SK-N-SH treated with all-trans-retinoic acid at 6 μM for 48 hours (cell line): ENCODE measurements at regions not wholly inside any gene's neighbourhood (a gene's known extent, or its start where the extent isn't known, plus 50 kb on each side); places are given as distances from the start of the nearest gene placed in this dataset.

Experiments
- ATAC-seq: fragments of 200-7000 bp; cut with Tn5 transposase; 3 replicates; pipeline ENCODE4 v1.9.1; 2020; ENCODE audit warnings: mild to moderate bottlenecking, moderate library complexity
- BACH2 ChIP-seq: fragments of 250-450 bp; sonication (Bioruptor Pico); IDR thresholded peaks from 2 replicates; pipeline ENCODE4 v1.9.0; 2021; ENCODE audit warnings: mild to moderate bottlenecking, borderline replicate concordance
- CSDC2 ChIP-seq: fragments of 250-450 bp; sonication (Bioruptor Pico); IDR thresholded peaks from 2 replicates; pipeline ENCODE4 v1.5.0; 2020; ENCODE audit warnings: mild to moderate bottlenecking, moderate library complexity
- ESRRG ChIP-seq: fragments of 250-450 bp; sonication (Bioruptor Pico); IDR thresholded peaks from 2 replicates; pipeline ENCODE4 v1.6.1; 2021; ENCODE audit warnings: mild to moderate bottlenecking
- GLIS3 ChIP-seq: fragments of 250-450 bp; sonication (Bioruptor Pico); IDR thresholded peaks from 2 replicates; pipeline ENCODE4 v1.5.0; 2020; ENCODE audit warnings: mild to moderate bottlenecking, moderate library complexity
- OSR1 ChIP-seq: fragments of 250-450 bp; sonication (Bioruptor Pico); IDR thresholded peaks from 2 replicates; pipeline ENCODE4 v1.8.0; 2022; ENCODE audit warnings: moderate library complexity, mild to moderate bottlenecking, inconsistent platforms
- POU6F1 ChIP-seq: fragments of 250-450 bp; sonication (Bioruptor Pico); IDR thresholded peaks from 2 replicates; pipeline ENCODE4 v1.8.0; 2021; ENCODE audit warnings: low read depth, mild to moderate bottlenecking, moderate library complexity, borderline replicate concordance
- PPARA ChIP-seq: fragments of 250-450 bp; sonication (Bioruptor Pico); IDR thresholded peaks from 2 replicates; pipeline ENCODE4 v1.5.0; 2020; ENCODE audit warnings: mild to moderate bottlenecking, borderline replicate concordance
- RARB ChIP-seq: fragments of 250-450 bp; sonication (Bioruptor Pico); IDR thresholded peaks from 2 replicates; pipeline ENCODE4 v1.8.0; 2021; ENCODE audit warnings: mild to moderate bottlenecking, moderate library complexity
- SNAI2 ChIP-seq: fragments of 250-450 bp; sonication (Bioruptor Pico); IDR thresholded peaks from 2 replicates; pipeline ENCODE4 v1.5.0; 2020; ENCODE audit warnings: mild to moderate bottlenecking, moderate library complexity
- TCF4 ChIP-seq: fragments of 250-450 bp; sonication (Bioruptor Pico); IDR thresholded peaks from 2 replicates; pipeline ENCODE4 v1.8.0; 2021; ENCODE audit warnings: mild to moderate bottlenecking, moderate library complexity, borderline replicate concordance
- ZC3H10 ChIP-seq: fragments of 250-450 bp; sonication (Bioruptor Pico); IDR thresholded peaks from 2 replicates; pipeline ENCODE4 v1.5.1; 2021; ENCODE audit warnings: mild to moderate bottlenecking, moderate library complexity
- ZFP3 ChIP-seq: fragments of 250-450 bp; sonication (Bioruptor Pico); IDR thresholded peaks from 2 replicates; pipeline ENCODE4 v1.5.0; 2020; ENCODE audit warnings: mild to moderate bottlenecking, moderate library complexity
- ZFP30 ChIP-seq: fragments of 450-650 bp; formaldehyde crosslinking; IDR thresholded peaks from 2 replicates; pipeline ENCODE4 v1.5.0; 2022; ENCODE audit warnings: mild to moderate bottlenecking, moderate library complexity
- ZNF565 ChIP-seq: fragments of 450-650 bp; formaldehyde crosslinking; conservative IDR thresholded peaks from 2 replicates; pipeline ENCODE4 v1.5.0; 2020; ENCODE audit warnings: low read depth, mild to moderate bottlenecking, moderate library complexity
- ZNF70 ChIP-seq: fragments of 450-650 bp; formaldehyde crosslinking; IDR thresholded peaks from 2 replicates; pipeline ENCODE4 v1.5.0; 2020; ENCODE audit warnings: mild to moderate bottlenecking, moderate library complexity
- ZNF8 ChIP-seq: fragments of 450-650 bp; formaldehyde crosslinking; IDR thresholded peaks from 2 replicates; pipeline ENCODE4 v1.5.0; 2020; ENCODE audit warnings: mild to moderate bottlenecking, moderate library complexity
- TF ChIP-seq, protein P1 (sequence below): fragments of 250-450 bp; sonication (Bioruptor Pico); IDR thresholded peaks from 2 replicates; pipeline ENCODE4 v1.5.1; 2021; ENCODE audit warnings: mild to moderate bottlenecking, moderate library complexity
- TF ChIP-seq, protein P2 (sequence below): fragments of 250-450 bp; sonication (Bioruptor Pico); IDR thresholded peaks from 2 replicates; pipeline ENCODE4 v1.8.0; 2020; ENCODE audit warnings: mild to moderate bottlenecking, moderate library complexity, borderline replicate concordance
- TF ChIP-seq, protein P3 (sequence below): fragments of 250-450 bp; sonication (Bioruptor Pico); IDR thresholded peaks from 2 replicates; pipeline ENCODE4 v1.5.0; 2020; ENCODE audit warnings: mild to moderate bottlenecking, moderate library complexity
- TF ChIP-seq, protein P4 (sequence below): fragments of 250-450 bp; sonication (Bioruptor Pico); IDR thresholded peaks from 2 replicates; pipeline ENCODE4 v1.5.1; 2020; ENCODE audit warnings: low read depth, mild to moderate bottlenecking, moderate library complexity

- no peak for ATAC-seq
These were observed 123.5 kb downstream of the TTC8 start for GRCh38 chr14:88947646-88948598.

GRCh38 chr14:88950069-88950468 lies 125.6 kb downstream of the TTC8 start:
- no peak for ATAC-seq
- TF ChIP-seq GLIS3 (CRISPR knock-in tag) (no peak), ZNF565 (CRISPR knock-in tag) (no peak), ESRRG (CRISPR knock-in tag) (no peak), PPARA (CRISPR knock-in tag) (no peak), OSR1 (CRISPR knock-in tag) (no peak), CSDC2 (CRISPR knock-in tag) (no peak), RARB (CRISPR knock-in tag) (no peak), SNAI2 (CRISPR knock-in tag) (no peak), POU6F1 (CRISPR knock-in tag) (no peak), ZNF70 (CRISPR knock-in tag) (no peak), ZC3H10 (CRISPR knock-in tag) (no peak), BACH2 (CRISPR knock-in tag) (no peak), ZFP3 (no peak), TCF4 (CRISPR knock-in tag) (no peak)
- TF ChIP-seq, protein P1, sequence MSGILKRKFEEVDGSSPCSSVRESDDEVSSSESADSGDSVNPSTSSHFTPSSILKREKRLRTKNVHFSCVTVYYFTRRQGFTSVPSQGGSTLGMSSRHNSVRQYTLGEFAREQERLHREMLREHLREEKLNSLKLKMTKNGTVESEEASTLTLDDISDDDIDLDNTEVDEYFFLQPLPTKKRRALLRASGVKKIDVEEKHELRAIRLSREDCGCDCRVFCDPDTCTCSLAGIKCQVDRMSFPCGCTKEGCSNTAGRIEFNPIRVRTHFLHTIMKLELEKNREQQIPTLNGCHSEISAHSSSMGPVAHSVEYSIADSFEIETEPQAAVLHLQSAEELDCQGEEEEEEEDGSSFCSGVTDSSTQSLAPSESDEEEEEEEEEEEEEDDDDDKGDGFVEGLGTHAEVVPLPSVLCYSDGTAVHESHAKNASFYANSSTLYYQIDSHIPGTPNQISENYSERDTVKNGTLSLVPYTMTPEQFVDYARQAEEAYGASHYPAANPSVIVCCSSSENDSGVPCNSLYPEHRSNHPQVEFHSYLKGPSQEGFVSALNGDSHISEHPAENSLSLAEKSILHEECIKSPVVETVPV (CRISPR knock-in tag): no peak
- TF ChIP-seq, protein P2, sequence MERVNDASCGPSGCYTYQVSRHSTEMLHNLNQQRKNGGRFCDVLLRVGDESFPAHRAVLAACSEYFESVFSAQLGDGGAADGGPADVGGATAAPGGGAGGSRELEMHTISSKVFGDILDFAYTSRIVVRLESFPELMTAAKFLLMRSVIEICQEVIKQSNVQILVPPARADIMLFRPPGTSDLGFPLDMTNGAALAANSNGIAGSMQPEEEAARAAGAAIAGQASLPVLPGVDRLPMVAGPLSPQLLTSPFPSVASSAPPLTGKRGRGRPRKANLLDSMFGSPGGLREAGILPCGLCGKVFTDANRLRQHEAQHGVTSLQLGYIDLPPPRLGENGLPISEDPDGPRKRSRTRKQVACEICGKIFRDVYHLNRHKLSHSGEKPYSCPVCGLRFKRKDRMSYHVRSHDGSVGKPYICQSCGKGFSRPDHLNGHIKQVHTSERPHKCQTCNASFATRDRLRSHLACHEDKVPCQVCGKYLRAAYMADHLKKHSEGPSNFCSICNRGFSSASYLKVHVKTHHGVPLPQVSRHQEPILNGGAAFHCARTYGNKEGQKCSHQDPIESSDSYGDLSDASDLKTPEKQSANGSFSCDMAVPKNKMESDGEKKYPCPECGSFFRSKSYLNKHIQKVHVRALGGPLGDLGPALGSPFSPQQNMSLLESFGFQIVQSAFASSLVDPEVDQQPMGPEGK (CRISPR knock-in tag): no peak

More at GRCh38 chr14:88947646-88948598, 123.5 kb downstream of the TTC8 start:
- TF ChIP-seq GLIS3 (CRISPR knock-in tag) (no peak), POU6F1 (CRISPR knock-in tag) (no peak)
- TF ChIP-seq, all 23 proteins: peak for 0

GRCh38 chr14:88951370-88951769 lies 126.9 kb downstream of the TTC8 start:
- TF ChIP-seq, protein P3, sequence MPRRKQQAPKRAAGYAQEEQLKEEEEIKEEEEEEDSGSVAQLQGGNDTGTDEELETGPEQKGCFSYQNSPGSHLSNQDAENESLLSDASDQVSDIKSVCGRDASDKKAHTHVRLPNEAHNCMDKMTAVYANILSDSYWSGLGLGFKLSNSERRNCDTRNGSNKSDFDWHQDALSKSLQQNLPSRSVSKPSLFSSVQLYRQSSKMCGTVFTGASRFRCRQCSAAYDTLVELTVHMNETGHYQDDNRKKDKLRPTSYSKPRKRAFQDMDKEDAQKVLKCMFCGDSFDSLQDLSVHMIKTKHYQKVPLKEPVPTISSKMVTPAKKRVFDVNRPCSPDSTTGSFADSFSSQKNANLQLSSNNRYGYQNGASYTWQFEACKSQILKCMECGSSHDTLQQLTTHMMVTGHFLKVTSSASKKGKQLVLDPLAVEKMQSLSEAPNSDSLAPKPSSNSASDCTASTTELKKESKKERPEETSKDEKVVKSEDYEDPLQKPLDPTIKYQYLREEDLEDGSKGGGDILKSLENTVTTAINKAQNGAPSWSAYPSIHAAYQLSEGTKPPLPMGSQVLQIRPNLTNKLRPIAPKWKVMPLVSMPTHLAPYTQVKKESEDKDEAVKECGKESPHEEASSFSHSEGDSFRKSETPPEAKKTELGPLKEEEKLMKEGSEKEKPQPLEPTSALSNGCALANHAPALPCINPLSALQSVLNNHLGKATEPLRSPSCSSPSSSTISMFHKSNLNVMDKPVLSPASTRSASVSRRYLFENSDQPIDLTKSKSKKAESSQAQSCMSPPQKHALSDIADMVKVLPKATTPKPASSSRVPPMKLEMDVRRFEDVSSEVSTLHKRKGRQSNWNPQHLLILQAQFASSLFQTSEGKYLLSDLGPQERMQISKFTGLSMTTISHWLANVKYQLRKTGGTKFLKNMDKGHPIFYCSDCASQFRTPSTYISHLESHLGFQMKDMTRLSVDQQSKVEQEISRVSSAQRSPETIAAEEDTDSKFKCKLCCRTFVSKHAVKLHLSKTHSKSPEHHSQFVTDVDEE (CRISPR knock-in tag): no peak
- no peak for ATAC-seq

- ATAC-seq: no peak
- TF ChIP-seq RARB (CRISPR knock-in tag) (no peak), GLIS3 (CRISPR knock-in tag) (no peak), ZFP30 (CRISPR knock-in tag) (no peak), ZNF70 (CRISPR knock-in tag) (no peak), ZFP3 (no peak), TCF4 (CRISPR knock-in tag) (no peak), POU6F1 (CRISPR knock-in tag) (no peak), OSR1 (CRISPR knock-in tag) (no peak), ZNF8 (CRISPR knock-in tag) (no peak), SNAI2 (CRISPR knock-in tag) (no peak)
- TF ChIP-seq, protein P1 (CRISPR knock-in tag): no peak
- TF ChIP-seq, protein P4, sequence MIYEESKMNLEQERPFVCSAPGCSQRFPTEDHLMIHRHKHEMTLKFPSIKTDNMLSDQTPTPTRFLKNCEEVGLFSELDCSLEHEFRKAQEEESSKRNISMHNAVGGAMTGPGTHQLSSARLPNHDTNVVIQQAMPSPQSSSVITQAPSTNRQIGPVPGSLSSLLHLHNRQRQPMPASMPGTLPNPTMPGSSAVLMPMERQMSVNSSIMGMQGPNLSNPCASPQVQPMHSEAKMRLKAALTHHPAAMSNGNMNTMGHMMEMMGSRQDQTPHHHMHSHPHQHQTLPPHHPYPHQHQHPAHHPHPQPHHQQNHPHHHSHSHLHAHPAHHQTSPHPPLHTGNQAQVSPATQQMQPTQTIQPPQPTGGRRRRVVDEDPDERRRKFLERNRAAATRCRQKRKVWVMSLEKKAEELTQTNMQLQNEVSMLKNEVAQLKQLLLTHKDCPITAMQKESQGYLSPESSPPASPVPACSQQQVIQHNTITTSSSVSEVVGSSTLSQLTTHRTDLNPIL (CRISPR knock-in tag): no peak
These were observed 128.4 kb downstream of the TTC8 start for GRCh38 chr14:88952901-88953300.
